HepG2 (cell line): ENCODE measurements at regions not wholly inside any gene's neighbourhood (a gene's known extent, or its start where the extent isn't known, plus 50 kb on each side); places are given as distances from the start of the nearest gene placed in this dataset.

Source experiments
- CCAR2 ChIP-seq: fragments of 200-400 bp; formaldehyde crosslinking; optimal IDR thresholded peaks from 2 replicates; pipeline ENCODE3; 2018; ENCODE audit warnings: low read depth, mild to moderate bottlenecking, low read length, moderate library complexity
- CHD4 ChIP-seq: fragments of 200-600 bp; sonication (generic); IDR thresholded peaks from 2 replicates; pipeline ENCODE4 v1.7.0; 2017; ENCODE audit warnings: mild to moderate bottlenecking, low read length, borderline replicate concordance
- CREB1 ChIP-seq, 2 experiments: fragments of 450-650 bp in 1 of 2; IDR thresholded peaks; 2 replicates each; pipeline ENCODE4 v1.6.1; 2016 to 2017; ENCODE audit warnings: control low read depth in 1 of 2, mild to moderate bottlenecking in 1 of 2, missing compliant biosample characterization in 1 of 2, missing genetic modification characterization in 1 of 2
- E2F1 ChIP-seq: sonication (generic); formaldehyde crosslinking; IDR thresholded peaks from 2 replicates; pipeline ENCODE4 v1.5.0; 2020; ENCODE audit warnings: missing genetic modification reagents
- ESRRA ChIP-seq: sonication (generic); formaldehyde crosslinking; IDR thresholded peaks from 2 replicates; pipeline ENCODE4 v1.5.1; 2020; ENCODE audit warnings: mild to moderate bottlenecking, low read depth, missing genetic modification reagents
- FOSL1 ChIP-seq: sonication (generic); formaldehyde crosslinking; IDR thresholded peaks from 2 replicates; pipeline ENCODE4 v1.9.0; 2021; ENCODE audit warnings: missing genetic modification reagents, borderline replicate concordance
- FOXM1 ChIP-seq: sonication (generic); formaldehyde crosslinking; IDR thresholded peaks from 2 replicates; pipeline ENCODE4 v1.5.0; 2020; ENCODE audit warnings: missing genetic modification reagents
- HOXA9 ChIP-seq: sonication (generic); formaldehyde crosslinking; IDR thresholded peaks from 2 replicates; pipeline ENCODE4 v1.8.1; 2022; ENCODE audit warnings: missing genetic modification reagents, mild to moderate bottlenecking, moderate library complexity, borderline replicate concordance
- KLF16 ChIP-seq, 2 experiments: sonication (generic) in 1 of 2; formaldehyde crosslinking in 1 of 2; IDR thresholded peaks; 2 replicates each; pipeline versions ENCODE4 v1.6.1 to v1.8.0; 2016 to 2023; ENCODE audit warnings: missing genetic modification reagents in 2 of 2, missing compliant biosample characterization in 1 of 2
- MED13 ChIP-seq: sonication (generic); formaldehyde crosslinking; IDR thresholded peaks from 2 replicates; pipeline ENCODE4 v1.5.0; 2020; ENCODE audit warnings: missing genetic modification reagents
- MIER2 ChIP-seq: IDR thresholded peaks from 2 replicates; pipeline ENCODE4 v1.6.1; 2016; ENCODE audit warnings: missing biosample characterization, missing genetic modification reagents
- MTERF4 ChIP-seq: sonication (generic); formaldehyde crosslinking; IDR thresholded peaks from 2 replicates; pipeline ENCODE4 v1.8.0; 2023; ENCODE audit warnings: mild to moderate bottlenecking, missing genetic modification reagents
- NFKBIZ ChIP-seq: IDR thresholded peaks from 2 replicates; pipeline ENCODE4 v1.6.1; 2018; ENCODE audit warnings: missing genetic modification reagents, missing compliant biosample characterization
- NPAS2 ChIP-seq: sonication (generic); formaldehyde crosslinking; IDR thresholded peaks from 2 replicates; pipeline ENCODE4 v1.8.0; 2022; ENCODE audit warnings: mild to moderate bottlenecking, missing genetic modification reagents, borderline replicate concordance
- PHF20 ChIP-seq: sonication (generic); formaldehyde crosslinking; IDR thresholded peaks from 2 replicates; pipeline ENCODE4 v1.5.0; 2020; ENCODE audit warnings: mild to moderate bottlenecking, missing genetic modification reagents
- PTBP1 ChIP-seq: fragments of 200-400 bp; formaldehyde crosslinking; IDR thresholded peaks from 2 replicates; pipeline ENCODE4 v1.6.1; 2018; ENCODE audit warnings: low read length, low read depth; ENCODE audit not compliant: poor library complexity, severe bottlenecking
- REPIN1 ChIP-seq: sonication (generic); formaldehyde crosslinking; IDR thresholded peaks from 2 replicates; pipeline ENCODE4 v1.8.0; 2022; ENCODE audit warnings: missing genetic modification reagents, low read depth, mild to moderate bottlenecking, borderline replicate concordance
- TP53 ChIP-seq: sonication (generic); formaldehyde crosslinking; conservative IDR thresholded peaks from 2 replicates; pipeline ENCODE4 v1.4.0; 2020; ENCODE audit warnings: missing genetic modification reagents
- YEATS2 ChIP-seq: sonication (generic); formaldehyde crosslinking; IDR thresholded peaks from 2 replicates; pipeline ENCODE4 v1.4.0; 2020; ENCODE audit warnings: missing genetic modification reagents, borderline replicate concordance
- ZBTB20 ChIP-seq: sonication (generic); formaldehyde crosslinking; IDR thresholded peaks from 2 replicates; pipeline ENCODE4 v1.8.1; 2023; ENCODE audit warnings: missing genetic modification reagents, low read depth, mild to moderate bottlenecking, borderline replicate concordance
- ZFP1 ChIP-seq: IDR thresholded peaks from 2 replicates; pipeline ENCODE4 v1.6.1; 2016
- ZMYM4 ChIP-seq: sonication (generic); formaldehyde crosslinking; IDR thresholded peaks from 2 replicates; pipeline ENCODE4 v1.8.1; 2023; ENCODE audit warnings: mild to moderate bottlenecking, missing genetic modification reagents
- ZNF576 ChIP-seq: sonication (generic); formaldehyde crosslinking; IDR thresholded peaks from 2 replicates; pipeline ENCODE4 v1.4.0; 2020; ENCODE audit warnings: mild to moderate bottlenecking, missing genetic modification reagents
- ZNF598 ChIP-seq: sonication (generic); formaldehyde crosslinking; IDR thresholded peaks from 2 replicates; pipeline ENCODE4 v1.5.1; 2020; ENCODE audit warnings: mild to moderate bottlenecking, missing genetic modification reagents, borderline replicate concordance
- ZNF746 ChIP-seq: sonication (generic); formaldehyde crosslinking; IDR thresholded peaks from 2 replicates; pipeline ENCODE4 v1.8.0; 2022; ENCODE audit warnings: mild to moderate bottlenecking, missing genetic modification reagents
- TF ChIP-seq, protein P1 (sequence below): sonication (generic); formaldehyde crosslinking; IDR thresholded peaks from 2 replicates; pipeline ENCODE4 v1.5.1; 2020; ENCODE audit warnings: missing genetic modification reagents, mild to moderate bottlenecking, borderline replicate concordance

GRCh38 chr17:13321951-13322701 is 279.6 kb downstream of the HS3ST3A1 start (continued):
- TF ChIP-seq, protein P1, sequence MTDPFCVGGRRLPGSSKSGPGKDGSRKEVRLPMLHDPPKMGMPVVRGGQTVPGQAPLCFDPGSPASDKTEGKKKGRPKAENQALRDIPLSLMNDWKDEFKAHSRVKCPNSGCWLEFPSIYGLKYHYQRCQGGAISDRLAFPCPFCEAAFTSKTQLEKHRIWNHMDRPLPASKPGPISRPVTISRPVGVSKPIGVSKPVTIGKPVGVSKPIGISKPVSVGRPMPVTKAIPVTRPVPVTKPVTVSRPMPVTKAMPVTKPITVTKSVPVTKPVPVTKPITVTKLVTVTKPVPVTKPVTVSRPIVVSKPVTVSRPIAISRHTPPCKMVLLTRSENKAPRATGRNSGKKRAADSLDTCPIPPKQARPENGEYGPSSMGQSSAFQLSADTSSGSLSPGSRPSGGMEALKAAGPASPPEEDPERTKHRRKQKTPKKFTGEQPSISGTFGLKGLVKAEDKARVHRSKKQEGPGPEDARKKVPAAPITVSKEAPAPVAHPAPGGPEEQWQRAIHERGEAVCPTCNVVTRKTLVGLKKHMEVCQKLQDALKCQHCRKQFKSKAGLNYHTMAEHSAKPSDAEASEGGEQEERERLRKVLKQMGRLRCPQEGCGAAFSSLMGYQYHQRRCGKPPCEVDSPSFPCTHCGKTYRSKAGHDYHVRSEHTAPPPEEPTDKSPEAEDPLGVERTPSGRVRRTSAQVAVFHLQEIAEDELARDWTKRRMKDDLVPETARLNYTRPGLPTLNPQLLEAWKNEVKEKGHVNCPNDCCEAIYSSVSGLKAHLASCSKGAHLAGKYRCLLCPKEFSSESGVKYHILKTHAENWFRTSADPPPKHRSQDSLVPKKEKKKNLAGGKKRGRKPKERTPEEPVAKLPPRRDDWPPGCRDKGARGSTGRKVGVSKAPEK (CRISPR knock-in tag), result peak; percentile 37; the same call in 1 of the 2 replicates
- 0 out of 2 replicates have a peak, but pooled peaks have one; percentile 33 for TF ChIP-seq REPIN1 (CRISPR knock-in tag)
- TF ChIP-seq ZBTB20 (CRISPR knock-in tag), result peak; percentile 85; the same call in 1 of the 2 replicates
- no peak for TF ChIP-seq CREB1 (IDR thresholded peaks at IDR 0.05)
- TF ChIP-seq CREB1 (CRISPR knock-in tag; IDR thresholded peaks at IDR 0.05), result no peak
- no peak for TF ChIP-seq ZNF598 (CRISPR knock-in tag)
- TF ChIP-seq PTBP1, result no peak
- no peak for TF ChIP-seq NFKBIZ (CRISPR knock-in tag)
- no peak for TF ChIP-seq FOXM1 (CRISPR knock-in tag)
- no peak for TF ChIP-seq NPAS2 (CRISPR knock-in tag)
- no peak for TF ChIP-seq HOXA9 (CRISPR knock-in tag)
- no peak for TF ChIP-seq ZFP1 (CRISPR knock-in tag)
- no peak for TF ChIP-seq YEATS2 (CRISPR knock-in tag)
- TF ChIP-seq E2F1 (CRISPR knock-in tag), result no peak
- TF ChIP-seq CCAR2, result no peak
- peak; percentile 53; the same call in 1 of the 2 replicates for TF ChIP-seq ZNF746 (CRISPR knock-in tag)
- no peak for TF ChIP-seq ZNF576 (CRISPR knock-in tag)
- peak; percentile 74 for TF ChIP-seq ZMYM4 (CRISPR knock-in tag)
- TF ChIP-seq MTERF4, result no peak
- peak; percentile 39; the same call in 1 of the 2 replicates for TF ChIP-seq MED13 (CRISPR knock-in tag)
- no peak for TF ChIP-seq TP53 (CRISPR knock-in tag)
- TF ChIP-seq CHD4, result no peak
- no peak; the same call in 1 of the 2 replicates for TF ChIP-seq FOSL1 (CRISPR knock-in tag)
- peak; percentile 77; the same call in 1 of the 2 replicates for TF ChIP-seq ESRRA (CRISPR knock-in tag)
- no peak for TF ChIP-seq PHF20 (CRISPR knock-in tag)
- TF ChIP-seq MIER2 (CRISPR knock-in tag), result peak; percentile 38; the same call in 1 of the 2 replicates
- TF ChIP-seq KLF16 (CRISPR knock-in tag; IDR thresholded peaks at IDR 0.05), result 0 out of 4 replicates have a peak, but pooled peaks of 1 of the 2 experiments have one; percentile 34
